Uterus (tissue), 3 donors: ENCODE measurements at regions not wholly inside any gene's neighbourhood (a gene's known extent, or its start where the extent isn't known, plus 50 kb on each side); places are given as distances from the start of the nearest gene placed in this dataset.
"Not testable (repeated sequence)": the region's sequence is repeated elsewhere in the genome, so short reads cannot be mapped to it uniquely, and the experiment has no call there.

ENCODE experiments used
- DNase-seq, 2 donors: peaks; one replicate each; pipeline ENCODE4 v3.0.0-alpha.2; 2019 to 2020
- H3K27ac ChIP-seq, 2 donors: fragments of 200-600 bp; sonication (generic); 1 replicate in 1 of 2; 2 replicates in 1 of 2; pipeline ENCODE4 v1.5.1; 2016 to 2018
- H3K27me3 ChIP-seq, 2 donors: fragments of 200-600 bp; sonication (generic); one replicate each; pipeline ENCODE4 v1.5.1; 2018 to 2019; ENCODE audit warnings: control low read depth in 1 of 2
- H3K36me3 ChIP-seq, 2 donors: fragments of 200-600 bp; sonication (generic); one replicate each; pipeline ENCODE4 v1.5.1; 2019; ENCODE audit warnings: control low read depth in 1 of 2
- H3K4me1 ChIP-seq, 2 donors: fragments of 200-600 bp; sonication (generic); one replicate each; pipeline ENCODE4 v1.5.1; 2018 to 2019; ENCODE audit warnings: control low read depth in 1 of 2
- H3K4me3 ChIP-seq, 2 donors: fragments of 200-600 bp; sonication (generic); 1 replicate in 1 of 2; 2 replicates in 1 of 2; pipeline ENCODE4 v1.5.1; 2018 to 2019; ENCODE audit warnings: mild to moderate bottlenecking in 1 of 2
- H3K9me3 ChIP-seq, 2 donors: fragments of 200-600 bp; sonication (generic); one replicate each; pipeline ENCODE4 v1.5.1; 2019; ENCODE audit warnings: control low read depth in 1 of 2
- CTCF ChIP-seq, 4 experiments: fragments of 200-600 bp in 2 of 4; fragments of 450-650 bp in 2 of 4; sonication (generic) in 2 of 4; IDR thresholded peaks; one replicate each; pipeline ENCODE4 v1.5.1; 2016 to 2019; ENCODE audit warnings: antibody characterized with exemption in 4 of 4, mild to moderate bottlenecking in 2 of 4, moderate library complexity in 1 of 4
- POLR2A ChIP-seq, 2 donors: fragments of 450-650 bp; IDR thresholded peaks; one replicate each; pipeline ENCODE4 v1.6.1; 2016; ENCODE audit warnings: antibody characterized with exemption in 2 of 2, mild to moderate bottlenecking in 1 of 2, moderate library complexity in 1 of 2
- intact Hi-C: fragments of 100-400 bp; cut with DNase I; formaldehyde crosslinking; loops from one replicate; pipeline ENCODE4 v1.15.1; 2023; ENCODE audit warnings: low total_unique reads
- donor health status: DM: yes; HTN: yes; CAD: no.

GRCh38 chr2:122329278-122329677, 573.8 kb downstream of the TSN start:
- H3K27me3 ChIP-seq: no peaks in the 10 kb centered on the region
- no peaks in the 10 kb centered on the region for H3K4me1 ChIP-seq
- intact Hi-C loops: no loop called here
- no peak overlapping the region for H3K4me3 ChIP-seq
- no peak for DNase-seq
- TF ChIP-seq CTCF (IDR thresholded peaks at IDR 0.05) (no peak), POLR2A (IDR thresholded peaks at IDR 0.05) (no peak)
- H3K9me3 ChIP-seq: no peaks in the 10 kb centered on the region
- no peak overlapping the region for H3K27ac ChIP-seq
- H3K36me3 ChIP-seq: no peaks in the 10 kb centered on the region

DNA sequence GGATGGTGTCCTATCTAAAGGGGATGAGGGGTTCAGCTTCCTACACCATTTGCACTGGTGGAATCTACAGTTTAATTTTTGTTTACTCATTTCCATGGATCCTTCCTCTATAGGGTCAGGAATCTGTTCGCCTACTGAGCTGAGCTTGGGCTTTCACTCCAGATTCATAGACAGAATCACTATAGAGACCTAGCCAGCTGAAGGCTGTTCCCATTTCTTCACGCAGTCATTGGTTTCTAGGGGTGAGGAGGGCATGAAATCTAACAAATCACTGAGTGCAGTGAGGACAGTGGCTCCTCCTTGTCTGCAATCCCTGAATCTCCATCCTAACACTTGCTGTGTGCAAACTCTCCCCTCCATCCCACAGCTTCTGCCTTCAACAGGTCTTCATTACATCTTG, 578.5 kb downstream of the TSN start:
- Histone ChIP-seq H3K9me3 (no peaks in the 10 kb centered on the region), H3K4me1 (no peaks in the 10 kb centered on the region), H3K27me3 (no peaks in the 10 kb centered on the region), H3K36me3 (no peaks in the 10 kb centered on the region), H3K27ac (no peak overlapping the region), H3K4me3 (no peak overlapping the region)
- intact Hi-C loops: no loop called here
- no peak for TF ChIP-seq CTCF (IDR thresholded peaks at IDR 0.05)
- no peak for TF ChIP-seq POLR2A (IDR thresholded peaks at IDR 0.05)
- DNase-seq: no peak

- TF ChIP-seq CTCF (IDR thresholded peaks at IDR 0.05) (no peak), POLR2A (IDR thresholded peaks at IDR 0.05) (no peak)
- no peak for DNase-seq
- intact Hi-C loops: no loop called here
Observed at GRCh38 chr2:122338000-122338399, 582.5 kb downstream of the TSN start.

DNA sequence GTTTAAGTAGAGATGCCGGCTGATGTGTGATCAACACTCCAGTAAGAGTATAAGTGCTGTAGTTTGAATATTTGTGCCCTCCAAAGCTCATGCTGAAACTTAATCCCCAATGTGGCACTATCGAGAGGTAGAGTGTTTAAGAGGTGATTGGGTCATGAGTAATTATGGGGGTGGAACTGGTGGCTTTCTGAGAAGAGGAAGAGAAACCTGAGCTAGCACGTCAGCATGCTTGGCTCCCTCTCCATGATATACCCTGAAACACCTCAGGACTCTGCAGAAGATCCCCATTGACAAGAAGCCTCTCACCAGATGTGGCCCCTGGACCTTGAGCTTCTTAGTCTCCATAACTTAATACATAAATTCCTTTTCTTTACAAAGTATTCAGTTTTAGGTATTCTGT, 584.8 kb downstream of the TSN start:
- intact Hi-C loops: no loop called here

More at GRCh38 chr2:122338000-122338399, 582.5 kb downstream of the TSN start:
- no peak overlapping the region for H3K27ac ChIP-seq
- no peaks in the 10 kb centered on the region for H3K36me3 ChIP-seq
- no peaks in the 10 kb centered on the region for H3K9me3 ChIP-seq
- no peaks in the 10 kb centered on the region for H3K27me3 ChIP-seq
- H3K4me1 ChIP-seq: no peaks in the 10 kb centered on the region
- H3K4me3 ChIP-seq: no peak overlapping the region

DNA sequence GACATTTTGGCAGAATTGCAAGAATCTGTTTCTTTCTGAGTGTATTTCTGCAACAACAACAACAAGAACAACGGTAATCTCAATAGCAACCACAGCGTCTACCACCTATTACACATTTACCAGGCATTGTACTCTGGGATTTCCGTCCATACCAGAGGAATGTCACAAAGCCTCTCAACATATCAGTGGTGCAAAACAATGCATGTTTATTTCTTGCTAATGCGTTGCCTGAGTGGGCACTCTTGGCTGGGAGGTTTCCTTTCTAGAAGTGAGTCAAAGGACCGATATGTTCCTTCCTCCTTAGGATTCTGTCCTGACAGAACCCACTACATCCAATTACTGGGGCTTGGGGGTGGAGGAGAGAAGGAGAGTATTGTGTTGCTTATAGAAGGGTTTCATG, 585.6 kb downstream of the TSN start:
- Histone ChIP-seq H3K27me3 (no peaks in the 10 kb centered on the region), H3K9me3 (no peaks in the 10 kb centered on the region), H3K27ac (no peak overlapping the region), H3K36me3 (no peaks in the 10 kb centered on the region), H3K4me1 (no peaks in the 10 kb centered on the region), H3K4me3 (no peak overlapping the region)
- no peak for TF ChIP-seq CTCF (IDR thresholded peaks at IDR 0.05)
- no peak for TF ChIP-seq POLR2A (IDR thresholded peaks at IDR 0.05)
- intact Hi-C loops: no loop called here
- no peak for DNase-seq

More for the DNA sequence above, 584.8 kb downstream of the TSN start:
- Histone ChIP-seq H3K36me3 (no peaks in the 10 kb centered on the region), H3K9me3 (no peaks in the 10 kb centered on the region), H3K4me3 (no peak overlapping the region), H3K4me1 (no peaks in the 10 kb centered on the region), H3K27me3 (no peaks in the 10 kb centered on the region), H3K27ac (no peak overlapping the region)
- no peak for DNase-seq
- TF ChIP-seq CTCF (IDR thresholded peaks at IDR 0.05): no peak
- TF ChIP-seq POLR2A (IDR thresholded peaks at IDR 0.05): no peak

DNA sequence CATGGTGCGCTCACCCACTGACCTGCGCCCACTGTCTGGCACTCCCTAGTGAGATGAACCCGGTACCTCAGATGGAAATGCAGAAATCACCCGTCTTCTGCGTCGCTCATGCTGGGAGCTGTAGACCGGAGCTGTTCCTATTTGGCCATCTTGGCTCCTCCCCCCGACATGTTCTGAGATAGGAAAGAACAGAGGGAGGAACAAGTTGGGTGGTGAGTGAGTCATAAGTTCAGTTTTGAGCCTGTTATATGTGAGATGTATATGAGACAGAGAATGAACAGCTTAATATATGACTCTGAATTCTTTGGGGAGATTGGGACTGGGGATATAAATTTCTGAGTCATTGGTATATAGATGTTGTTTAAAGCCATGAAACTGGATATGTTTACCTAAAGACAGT, 596.7 kb downstream of the TSN start:
- DNase-seq, H3K27me3 ChIP-seq, H3K4me3 ChIP-seq, H3K27ac ChIP-seq, H3K4me1 ChIP-seq, intact Hi-C loops, H3K9me3 ChIP-seq, H3K36me3 ChIP-seq: not testable (repeated sequence)
